CD4-positive, alpha-beta T cell treated with Interferon alpha-2 for 1 hour (primary cell): ENCODE measurements at regions not wholly inside any gene's neighbourhood (a gene's known extent, or its start where the extent isn't known, plus 50 kb on each side); places are given as distances from the start of the nearest gene placed in this dataset.
"Not testable (repeated sequence)": the region's sequence is repeated elsewhere in the genome, so short reads cannot be mapped to it uniquely, and the experiment has no call there.

Experiments
- DNase-seq, 2 donors: peaks; one replicate each; pipeline ENCODE4 v3.0.0-alpha.2; 2020 to 2022

- no peak for DNase-seq
Measured at GRCh38 chr6:145266432-145267075, 468.8 kb downstream of the EPM2A start.

- no peak for DNase-seq
Measured at GRCh38 chr6:145267076-145267867, 468.0 kb downstream of the EPM2A start.

GRCh38 chr6:145270464-145270863 is 464.9 kb downstream of the EPM2A start:
- DNase-seq: no peak

- DNase-seq: no peak
Measured at GRCh38 chr6:145271040-145271439, 464.3 kb downstream of the EPM2A start.

GRCh38 chr6:145271577-145271976 is 463.7 kb downstream of the EPM2A start:
- no peak for DNase-seq

- DNase-seq: no peak
Measured at GRCh38 chr6:145272246-145272645, 463.1 kb downstream of the EPM2A start.

- DNase-seq: no peak
Measured at GRCh38 chr6:145273136-145273535, 462.2 kb downstream of the EPM2A start.

- DNase-seq: no peak
Measured at GRCh38 chr6:145274083-145274482, 461.2 kb downstream of the EPM2A start.

GRCh38 chr6:145275019-145275418 is 460.3 kb downstream of the EPM2A start:
- DNase-seq: no peak

- no peak for DNase-seq
Measured at GRCh38 chr6:145275787-145276186, 459.5 kb downstream of the EPM2A start.

- DNase-seq: no peak
Measured at GRCh38 chr6:145276756-145277155, 458.6 kb downstream of the EPM2A start.

GRCh38 chr6:145277358-145278086 is 457.8 kb downstream of the EPM2A start:
- DNase-seq: no peak

GRCh38 chr6:145278163-145278807 is 457.0 kb downstream of the EPM2A start:
- DNase-seq: no peak

GRCh38 chr6:145279551-145279950 is 455.8 kb downstream of the EPM2A start:
- no peak for DNase-seq

- no peak for DNase-seq
Measured at GRCh38 chr6:145279993-145280392, 455.3 kb downstream of the EPM2A start.

GRCh38 chr6:145283209-145283608 is 452.1 kb downstream of the EPM2A start:
- DNase-seq: not testable (repeated sequence)

- no peak for DNase-seq
Measured at GRCh38 chr6:145283856-145284255, 451.5 kb downstream of the EPM2A start.

- DNase-seq: no peak
Measured at GRCh38 chr6:145286916-145287315, 448.4 kb downstream of the EPM2A start.

- no peak for DNase-seq
Measured at GRCh38 chr6:145289573-145289972, 445.7 kb downstream of the EPM2A start.

GRCh38 chr6:145290122-145290521 is 445.2 kb downstream of the EPM2A start:
- no peak for DNase-seq

GRCh38 chr6:145292066-145292465 is 443.3 kb downstream of the EPM2A start:
- no peak for DNase-seq

GRCh38 chr6:145294942-145295341 is 440.4 kb downstream of the EPM2A start:
- no peak for DNase-seq

GRCh38 chr6:145295746-145296145 is 439.6 kb downstream of the EPM2A start:
- no peak for DNase-seq
